ENCODE measurements at regions not wholly inside any gene's neighbourhood (a gene's known extent, or its start where the extent isn't known, plus 50 kb on each side); places are given as distances from the start of the nearest gene placed in this dataset.

GRCh38 chr10:4357911-4358310, 468.1 kb upstream of the AKR1E2 start:
- TF ChIP-seq, protein P1, sequence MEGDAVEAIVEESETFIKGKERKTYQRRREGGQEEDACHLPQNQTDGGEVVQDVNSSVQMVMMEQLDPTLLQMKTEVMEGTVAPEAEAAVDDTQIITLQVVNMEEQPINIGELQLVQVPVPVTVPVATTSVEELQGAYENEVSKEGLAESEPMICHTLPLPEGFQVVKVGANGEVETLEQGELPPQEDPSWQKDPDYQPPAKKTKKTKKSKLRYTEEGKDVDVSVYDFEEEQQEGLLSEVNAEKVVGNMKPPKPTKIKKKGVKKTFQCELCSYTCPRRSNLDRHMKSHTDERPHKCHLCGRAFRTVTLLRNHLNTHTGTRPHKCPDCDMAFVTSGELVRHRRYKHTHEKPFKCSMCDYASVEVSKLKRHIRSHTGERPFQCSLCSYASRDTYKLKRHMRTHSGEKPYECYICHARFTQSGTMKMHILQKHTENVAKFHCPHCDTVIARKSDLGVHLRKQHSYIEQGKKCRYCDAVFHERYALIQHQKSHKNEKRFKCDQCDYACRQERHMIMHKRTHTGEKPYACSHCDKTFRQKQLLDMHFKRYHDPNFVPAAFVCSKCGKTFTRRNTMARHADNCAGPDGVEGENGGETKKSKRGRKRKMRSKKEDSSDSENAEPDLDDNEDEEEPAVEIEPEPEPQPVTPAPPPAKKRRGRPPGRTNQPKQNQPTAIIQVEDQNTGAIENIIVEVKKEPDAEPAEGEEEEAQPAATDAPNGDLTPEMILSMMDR (conservative IDR thresholded peaks at IDR 0.05) = no peak
- TF ChIP-seq EZH2 (IDR thresholded peaks at IDR 0.05; ENCODE audit: low read depth) = no peak
